Femur (tissue), 1 donor: ENCODE measurements at regions not wholly inside any gene's neighbourhood (a gene's known extent, or its start where the extent isn't known, plus 50 kb on each side); places are given as distances from the start of the nearest gene placed in this dataset.
"Not testable (repeated sequence)": the region's sequence is repeated elsewhere in the genome, so short reads cannot be mapped to it uniquely, and the experiment has no call there.

ENCODE experiments used
- DNase-seq: peaks from one replicate; pipeline ENCODE4 v3.0.0-alpha.2; 2017

GRCh38 chrX:69431420-69431819 is 72.7 kb upstream of the NALF2 start:
- DNase-seq, result no peak

GRCh38 chrX:69430785-69431184 is 73.3 kb upstream of the NALF2 start:
- DNase-seq, result no peak

GRCh38 chrX:69429339-69430015 is 74.6 kb upstream of the NALF2 start:
- DNase-seq, result peak; percentile 62

GRCh38 chrX:69428216-69428615 is 75.9 kb upstream of the NALF2 start:
- no peak for DNase-seq

- no peak for DNase-seq
Measured at GRCh38 chrX:69424910-69425309, 79.2 kb upstream of the NALF2 start.

GRCh38 chrX:69424161-69424560 is 80.0 kb upstream of the NALF2 start:
- no peak for DNase-seq

- DNase-seq, result not testable (repeated sequence)
Measured at GRCh38 chrX:69422208-69422607, 81.9 kb upstream of the NALF2 start.

GRCh38 chrX:69415698-69416097 is 88.4 kb upstream of the NALF2 start:
- DNase-seq, result no peak

- no peak for DNase-seq
Measured at GRCh38 chrX:69412661-69413060, 91.5 kb upstream of the NALF2 start.

- DNase-seq, result no peak
Measured at GRCh38 chrX:69398881-69399280, 105.2 kb upstream of the NALF2 start.

GRCh38 chrX:69396916-69397315 is 107.2 kb upstream of the NALF2 start:
- no peak for DNase-seq

GRCh38 chrX:69395306-69395705 is 108.8 kb upstream of the NALF2 start:
- DNase-seq, result no peak

- DNase-seq, result peak; percentile 49
Measured at GRCh38 chrX:69389101-69389501, 115.0 kb upstream of the NALF2 start.

GRCh38 chrX:69388526-69388925 is 115.6 kb upstream of the NALF2 start:
- DNase-seq, result peak; percentile 48

GRCh38 chrX:69387567-69388487 is 116.3 kb upstream of the NALF2 start:
- DNase-seq, result peak; percentile 75

- no peak for DNase-seq
Measured at GRCh38 chrX:69386681-69387080, 117.4 kb upstream of the NALF2 start.

GRCh38 chrX:69379412-69379811 is 124.7 kb upstream of the NALF2 start:
- DNase-seq, result no peak

- DNase-seq, result no peak
Measured at GRCh38 chrX:69374569-69374968, 129.6 kb upstream of the NALF2 start.

- DNase-seq, result no peak
Measured at GRCh38 chrX:69372435-69372834, 131.7 kb upstream of the NALF2 start.

- DNase-seq, result no peak
Measured at GRCh38 chrX:69371159-69371558, 133.0 kb upstream of the NALF2 start.

- no peak for DNase-seq
Measured at GRCh38 chrX:69369999-69370398, 134.1 kb upstream of the NALF2 start.

- no peak for DNase-seq
Measured at GRCh38 chrX:69366183-69366582, 137.9 kb upstream of the NALF2 start.

GRCh38 chrX:69365755-69366154 is 138.4 kb upstream of the NALF2 start:
- no peak for DNase-seq

GRCh38 chrX:69365349-69365748 is 138.8 kb upstream of the NALF2 start:
- DNase-seq, result no peak
